ENCODE measurements at regions not wholly inside any gene's neighbourhood (a gene's known extent, or its start where the extent isn't known, plus 50 kb on each side); places are given as distances from the start of the nearest gene placed in this dataset.

GRCh38 chr16:16798504-16798903, 419.6 kb downstream of the NPIPA7 start:
- DNase-seq, result no peak

DNA sequence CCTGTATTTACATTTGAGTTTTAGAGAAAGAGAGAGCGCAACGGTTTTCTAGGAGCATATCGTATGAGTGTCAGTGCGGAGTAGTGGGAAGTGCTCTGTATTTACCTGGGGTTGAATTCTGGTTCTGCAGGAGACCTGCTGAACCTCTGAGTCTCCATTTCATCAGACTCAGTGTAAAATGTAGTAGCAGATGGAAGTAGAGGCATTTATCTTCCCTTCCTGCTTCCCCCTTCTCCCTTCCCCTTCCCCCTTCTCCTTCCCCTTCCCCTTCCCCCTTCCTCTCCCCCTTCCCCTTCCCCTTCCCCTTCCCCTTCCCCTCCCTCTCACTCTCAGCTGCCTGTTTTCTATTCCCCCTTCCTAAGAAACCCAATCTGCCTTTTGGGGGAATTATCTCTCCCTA, 426.9 kb downstream of the NPIPA7 start:
- no peak for DNase-seq

- no peak for DNase-seq
Observed at GRCh38 chr16:16815641-16816040, 436.7 kb downstream of the NPIPA7 start.

GRCh38 chr16:16817196-16817595, 438.3 kb downstream of the NPIPA7 start:
- DNase-seq, result no peak

- no peak for DNase-seq
Observed at GRCh38 chr16:16821261-16821660, 442.3 kb downstream of the NPIPA7 start.

GRCh38 chr16:16828913-16829398, 450.0 kb downstream of the NPIPA7 start:
- no peak for DNase-seq

DNA sequence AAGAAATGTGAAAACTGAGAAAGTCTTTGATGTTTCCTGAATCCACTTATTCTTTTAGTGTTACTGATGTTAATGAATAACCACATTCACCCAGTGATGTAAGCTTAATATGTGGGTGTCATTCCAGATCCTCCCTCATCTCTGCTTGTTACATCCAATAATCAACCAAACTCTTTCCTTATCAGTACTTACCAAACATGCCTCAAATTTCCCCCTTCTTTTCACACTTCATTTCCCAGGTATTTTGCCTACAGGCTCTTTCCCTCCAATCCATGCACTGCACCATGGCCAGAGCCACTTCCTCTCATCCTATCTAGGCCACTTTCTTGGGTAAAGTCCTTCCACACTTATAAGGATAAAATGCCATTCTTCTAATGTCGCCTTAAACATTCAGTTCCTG, 451.5 kb downstream of the NPIPA7 start:
- no peak for DNase-seq

DNA sequence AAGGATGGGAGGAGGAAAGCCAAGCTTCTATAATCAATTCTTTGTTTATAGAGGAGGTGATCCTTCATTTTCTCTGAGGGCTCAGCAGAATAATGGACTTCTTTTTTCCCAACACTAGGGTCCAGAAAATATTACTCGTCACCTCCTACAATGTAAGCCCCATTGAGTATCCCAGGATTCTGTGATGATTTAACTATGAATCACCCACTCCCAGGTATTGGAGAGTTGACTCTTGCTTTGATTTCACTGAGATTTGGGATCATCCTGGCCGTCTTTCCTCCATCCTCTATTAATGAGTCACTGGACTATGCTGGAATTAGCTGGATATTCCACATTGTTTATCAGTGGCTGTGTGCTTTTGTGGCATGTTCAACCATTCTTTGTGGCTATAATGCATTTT, 452.0 kb downstream of the NPIPA7 start:
- DNase-seq, result no peak

DNA sequence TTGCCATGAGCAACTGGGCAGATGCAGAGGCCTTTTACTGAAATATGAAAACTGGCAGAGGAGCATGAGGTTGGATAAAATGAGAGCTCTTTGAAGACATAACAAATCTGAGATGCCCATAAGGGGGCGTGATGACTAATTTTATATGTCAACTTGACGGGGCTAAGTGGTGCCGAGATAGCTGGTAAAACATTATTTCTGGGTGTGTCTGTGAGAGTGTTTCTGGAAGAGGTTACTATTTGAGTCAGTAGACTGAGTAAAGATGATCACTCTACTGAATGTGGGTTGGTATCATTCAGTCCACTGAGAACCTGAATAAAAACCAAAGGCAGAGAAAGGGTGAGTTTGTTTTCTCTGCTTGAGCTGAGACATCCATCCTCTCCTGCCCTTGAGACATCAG, 454.2 kb downstream of the NPIPA7 start:
- no peak for DNase-seq

- DNase-seq, result no peak
Observed at GRCh38 chr16:16850274-16850673, 471.3 kb downstream of the NPIPA7 start.

- no peak for DNase-seq
Observed at GRCh38 chr16:16857012-16857411, 478.1 kb downstream of the NPIPA7 start.

DNA sequence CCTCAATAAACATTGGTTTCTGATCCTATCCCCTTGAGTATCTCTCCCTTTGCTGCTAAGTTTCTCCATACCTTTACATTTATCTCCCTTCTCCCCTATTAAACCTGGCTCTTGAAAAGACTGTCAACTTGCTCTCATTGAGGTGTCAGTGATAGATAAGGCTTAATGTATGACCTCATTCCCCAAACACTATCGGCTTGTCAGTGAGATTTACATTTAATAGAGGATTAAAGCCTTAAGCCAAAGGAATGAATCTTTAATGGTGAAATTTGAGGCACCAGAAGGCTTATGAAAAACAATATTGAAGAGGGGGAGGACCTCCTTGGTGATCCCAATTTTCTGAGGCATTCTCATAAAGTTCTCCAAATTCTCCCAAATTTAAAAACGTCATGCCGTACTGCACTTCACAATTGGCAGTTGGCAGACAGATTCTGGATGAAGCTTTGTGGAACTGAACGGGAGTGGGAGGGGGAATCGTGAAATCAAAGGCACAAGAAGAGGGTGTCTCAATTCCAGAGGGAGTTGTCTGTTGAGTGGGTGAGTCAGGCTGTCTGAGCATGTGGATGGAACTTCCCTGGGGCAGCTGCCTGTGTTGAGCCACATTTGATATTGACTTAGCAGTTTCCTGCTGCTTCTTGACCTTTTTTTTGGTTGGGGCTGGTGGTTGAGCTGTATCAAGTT, 478.8 kb downstream of the NPIPA7 start:
- DNase-seq, result no peak

GRCh38 chr16:16861546-16861945, 482.6 kb downstream of the NPIPA7 start:
- peak; percentile 50 for DNase-seq

- DNase-seq, result no peak
Observed at GRCh38 chr16:16863672-16864071, 484.7 kb downstream of the NPIPA7 start.

GRCh38 chr16:16864536-16864935, 485.6 kb downstream of the NPIPA7 start:
- no peak for DNase-seq

DNA sequence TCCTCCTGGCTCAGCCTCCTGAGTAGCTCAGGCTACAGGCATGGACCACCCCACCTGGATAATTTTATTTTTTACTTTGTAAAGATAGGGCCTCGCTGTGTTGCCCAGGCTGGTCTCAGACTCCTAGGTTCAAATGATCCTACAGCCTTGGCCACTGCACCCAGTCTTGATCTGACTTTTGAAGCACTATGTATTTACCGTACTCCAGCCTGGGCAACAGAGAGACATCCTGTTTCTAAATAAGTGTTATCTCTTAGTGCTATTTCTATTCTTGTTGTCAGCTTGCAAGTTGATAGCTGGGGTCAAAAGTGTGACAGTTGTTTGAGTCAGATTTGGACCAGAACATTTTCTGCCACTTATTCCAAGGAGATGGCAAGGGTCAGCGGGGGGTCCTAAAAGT, 486.4 kb downstream of the NPIPA7 start:
- no peak for DNase-seq

DNA sequence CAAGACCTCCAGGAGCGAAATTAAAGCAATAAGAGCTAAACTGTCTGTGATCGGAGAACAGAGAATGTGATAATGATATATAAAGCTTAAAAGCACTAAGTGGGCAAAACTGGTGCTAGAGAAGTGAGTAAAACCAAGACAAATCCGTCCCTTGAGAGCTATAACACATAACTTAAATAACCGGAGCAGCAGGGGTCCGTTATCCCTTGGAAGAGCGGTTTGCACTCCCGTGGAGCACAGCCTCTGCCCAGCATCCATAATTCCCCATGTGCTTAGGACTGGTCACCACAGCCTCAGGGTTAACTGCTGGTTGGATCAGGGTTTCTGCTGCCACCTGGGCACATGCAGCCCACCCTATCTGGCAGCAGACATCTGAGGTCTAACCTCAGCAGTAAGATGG, 489.0 kb downstream of the NPIPA7 start:
- DNase-seq, result no peak

GRCh38 chr16:16868727-16869126, 489.8 kb downstream of the NPIPA7 start:
- DNase-seq, result no peak

DNA sequence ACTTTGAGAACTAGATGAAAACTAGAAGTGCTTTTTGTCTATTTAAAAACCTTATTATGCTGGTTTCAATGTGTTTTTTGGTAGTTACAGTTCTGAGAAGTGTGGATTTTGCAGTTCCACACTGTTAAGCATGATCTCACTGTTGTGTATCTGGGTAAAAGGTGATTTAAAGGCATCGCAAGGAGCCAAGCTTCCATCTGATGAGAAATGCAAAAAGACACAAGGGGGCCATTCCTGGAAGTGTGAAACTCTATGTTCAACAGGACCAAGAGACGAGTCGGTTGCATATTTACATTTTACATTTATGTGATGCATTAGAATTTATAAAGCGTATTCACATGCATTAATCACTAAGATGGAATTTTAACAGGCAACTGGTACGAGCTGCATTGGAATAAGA, 490.8 kb downstream of the NPIPA7 start:
- no peak for DNase-seq

DNA sequence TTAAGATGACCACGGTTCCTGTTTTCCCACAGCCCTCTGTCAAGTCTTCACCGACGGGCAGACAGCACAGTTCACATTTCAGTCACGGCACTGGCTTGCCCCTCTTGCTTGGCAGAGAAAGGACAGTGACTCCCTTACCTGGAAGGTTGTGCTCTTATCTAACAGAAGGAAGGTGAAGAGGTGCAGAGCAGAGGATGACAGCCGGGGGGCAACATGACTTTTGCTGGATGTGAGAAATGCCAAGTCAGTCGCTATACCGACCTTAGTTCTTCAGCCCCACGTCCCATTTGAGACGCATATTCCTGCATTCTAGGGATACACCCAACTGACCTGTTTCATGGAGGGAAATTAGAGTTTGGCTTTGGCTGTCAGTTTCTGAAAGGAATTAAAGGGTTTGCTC, 492.3 kb downstream of the NPIPA7 start:
- no peak for DNase-seq

- no peak for DNase-seq
Observed at GRCh38 chr16:16877061-16877460, 498.1 kb downstream of the NPIPA7 start.

DNA sequence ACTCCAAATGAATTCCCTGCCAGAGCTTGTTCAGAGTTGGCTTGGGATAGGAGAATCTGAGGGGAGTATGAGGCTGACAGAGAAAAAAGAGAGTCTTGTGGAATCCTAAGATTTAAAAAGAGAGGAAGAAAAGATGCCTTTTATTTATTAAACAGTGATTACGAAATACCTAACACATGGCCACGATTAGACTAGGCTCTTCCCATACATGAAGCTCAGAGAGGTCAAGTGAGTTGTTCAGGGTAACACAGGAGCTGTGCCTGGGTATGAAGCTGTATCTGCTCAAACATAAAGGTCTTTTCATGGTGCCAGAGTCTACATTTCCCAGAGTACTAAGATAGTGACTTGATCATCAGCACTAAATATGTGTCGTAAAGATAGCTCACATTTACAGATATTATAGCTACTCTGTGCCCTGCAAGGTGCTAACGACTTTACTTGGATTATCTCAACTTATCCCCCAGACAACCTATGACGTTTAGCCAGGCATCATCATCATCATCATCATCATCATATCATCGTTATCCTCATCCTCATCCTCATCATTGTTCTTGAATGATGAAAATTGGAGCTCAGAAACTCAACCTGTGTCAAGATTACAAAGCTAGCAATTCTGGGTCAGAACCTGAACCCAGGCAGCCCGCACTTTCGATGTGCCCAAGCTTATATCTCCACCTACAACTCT, 500.8 kb downstream of the NPIPA7 start:
- no peak for DNase-seq

DNA sequence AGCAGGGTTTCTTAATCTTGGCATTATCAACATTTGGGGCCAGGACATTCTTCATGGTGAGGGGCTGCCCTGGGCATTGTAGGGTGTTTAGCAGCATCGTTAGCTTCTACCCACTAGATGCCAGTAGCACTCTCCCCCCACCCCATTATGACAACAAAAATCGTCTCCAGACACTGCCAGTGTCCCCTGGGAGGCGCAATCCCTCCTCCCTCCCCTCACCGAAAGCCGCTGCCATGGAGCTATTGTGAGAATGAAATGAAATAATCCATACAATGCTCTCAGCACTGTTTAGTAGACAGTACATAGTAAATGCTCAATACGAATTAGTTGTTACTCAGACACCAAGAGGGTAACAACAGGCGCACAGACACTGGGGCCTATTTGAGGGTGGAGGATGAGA, 502.9 kb downstream of the NPIPA7 start:
- DNase-seq, result no peak

GRCh38 chr16:16882766-16883165, 503.8 kb downstream of the NPIPA7 start:
- DNase-seq, result no peak

GRCh38 chr16:16884451-16884850, 505.5 kb downstream of the NPIPA7 start:
- no peak for DNase-seq
